Gastrocnemius medialis (tissue), 4 donors: ENCODE measurements at regions not wholly inside any gene's neighbourhood (a gene's known extent, or its start where the extent isn't known, plus 50 kb on each side); places are given as distances from the start of the nearest gene placed in this dataset.

Experiments used
- ATAC-seq, 2 donors: fragments of 150-250 bp; one replicate each; pipeline ENCODE4 v1.9.1; 2016
- DNase-seq, 2 donors: peaks; one replicate each; pipeline ENCODE4 v3.0.0-alpha.2; 2019
- H3K27ac ChIP-seq, 4 donors: fragments of 200-600 bp; sonication (generic); 1 replicate in 1 of 4; 2 replicates in 3 of 4; pipeline ENCODE4 v1.5.1; 2016 to 2018; ENCODE audit warnings: mild to moderate bottlenecking in 2 of 4, moderate library complexity in 1 of 4
- H3K27me3 ChIP-seq, 3 donors: fragments of 200-600 bp; sonication (generic) in 2 of 3; 1 replicate in 1 of 3; 2 replicates in 2 of 3; pipeline versions ENCODE4 v1.5.1 to v1.6.0; 2016 to 2019; ENCODE audit warnings: mild to moderate bottlenecking in 1 of 3, moderate library complexity in 1 of 3
- H3K36me3 ChIP-seq, 2 donors: fragments of 200-600 bp; sonication (generic) in 1 of 2; one replicate each; pipeline ENCODE4 v1.5.1; 2017 to 2018
- H3K4me1 ChIP-seq, 2 donors: fragments of 200-600 bp; sonication (generic) in 1 of 2; one replicate each; pipeline ENCODE4 v1.5.1; 2016 to 2017; ENCODE audit warnings: mild to moderate bottlenecking in 2 of 2
- H3K4me3 ChIP-seq, 4 donors: fragments of 200-600 bp; sonication (generic) in 3 of 4; 1 replicate in 1 of 4; 2 replicates in 3 of 4; pipeline ENCODE4 v1.5.1; 2016 to 2019; ENCODE audit warnings: mild to moderate bottlenecking in 2 of 4
- H3K9me3 ChIP-seq, 3 donors: fragments of 200-600 bp; sonication (generic) in 2 of 3; 1 replicate in 1 of 3; 2 replicates in 2 of 3; pipeline ENCODE4 v1.5.1; 2016 to 2019
- POLR2A ChIP-seq, 2 donors: fragments of 450-650 bp; IDR thresholded peaks; one replicate each; pipeline ENCODE4 v1.6.1; 2017; ENCODE audit warnings: antibody characterized with exemption in 2 of 2, mild to moderate bottlenecking in 2 of 2, moderate library complexity in 2 of 2
- in situ Hi-C, 4 donors: fragments of 200-750 bp; cut with MboI; loops; one replicate each; pipeline versions ENCODE4 v1.15.0 to v1.8.0; 2017; ENCODE audit warnings: low sequenced_read_pairs in 4 of 4
- intact Hi-C: fragments of 100-400 bp; cut with DNase I; formaldehyde crosslinking; loops from one replicate; pipeline ENCODE4 v1.15.1; 2023; ENCODE audit warnings: low total_unique reads
- TF ChIP-seq, protein P1 (sequence below), 5 experiments: fragments of 450-650 bp in 3 of 5; fragments of 200-600 bp in 2 of 5; sonication (generic) in 2 of 5; IDR thresholded peaks in 4 of 5; conservative IDR thresholded peaks in 1 of 5; 1 replicate in 4 of 5; 2 replicates in 1 of 5; pipeline ENCODE4 v1.5.1; 2016 to 2019; ENCODE audit warnings: antibody characterized with exemption in 5 of 5, mild to moderate bottlenecking in 3 of 5, moderate library complexity in 3 of 5

GRCh38 chr13:73365681-73366080, 306.9 kb downstream of the KLF5 start:
- no peak overlapping the region for H3K27ac ChIP-seq
- no peak overlapping the region for H3K4me3 ChIP-seq
- in situ Hi-C loops = no loop called here
- no peak for TF ChIP-seq POLR2A (IDR thresholded peaks at IDR 0.05)
- TF ChIP-seq, protein P1, sequence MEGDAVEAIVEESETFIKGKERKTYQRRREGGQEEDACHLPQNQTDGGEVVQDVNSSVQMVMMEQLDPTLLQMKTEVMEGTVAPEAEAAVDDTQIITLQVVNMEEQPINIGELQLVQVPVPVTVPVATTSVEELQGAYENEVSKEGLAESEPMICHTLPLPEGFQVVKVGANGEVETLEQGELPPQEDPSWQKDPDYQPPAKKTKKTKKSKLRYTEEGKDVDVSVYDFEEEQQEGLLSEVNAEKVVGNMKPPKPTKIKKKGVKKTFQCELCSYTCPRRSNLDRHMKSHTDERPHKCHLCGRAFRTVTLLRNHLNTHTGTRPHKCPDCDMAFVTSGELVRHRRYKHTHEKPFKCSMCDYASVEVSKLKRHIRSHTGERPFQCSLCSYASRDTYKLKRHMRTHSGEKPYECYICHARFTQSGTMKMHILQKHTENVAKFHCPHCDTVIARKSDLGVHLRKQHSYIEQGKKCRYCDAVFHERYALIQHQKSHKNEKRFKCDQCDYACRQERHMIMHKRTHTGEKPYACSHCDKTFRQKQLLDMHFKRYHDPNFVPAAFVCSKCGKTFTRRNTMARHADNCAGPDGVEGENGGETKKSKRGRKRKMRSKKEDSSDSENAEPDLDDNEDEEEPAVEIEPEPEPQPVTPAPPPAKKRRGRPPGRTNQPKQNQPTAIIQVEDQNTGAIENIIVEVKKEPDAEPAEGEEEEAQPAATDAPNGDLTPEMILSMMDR (IDR thresholded peaks at IDR 0.05 in 4 of 5, conservative IDR thresholded peaks at IDR 0.05 in 1 of 5) = no peak
- ATAC-seq = no peak
- no peaks in the 10 kb centered on the region for H3K27me3 ChIP-seq
- H3K36me3 ChIP-seq = no peaks in the 10 kb centered on the region
- intact Hi-C loops = no loop called here
- peaks cover 0 to 4% of the 10 kb centered on the region in 2 donors for H3K4me1 ChIP-seq
- no peak for DNase-seq
- H3K9me3 ChIP-seq = no peaks in the 10 kb centered on the region

GRCh38 chr13:73365252-73365651, 306.4 kb downstream of the KLF5 start:
- intact Hi-C loops = no loop called here
- ATAC-seq = peak in 1 of 2 donors; percentile 45

DNA sequence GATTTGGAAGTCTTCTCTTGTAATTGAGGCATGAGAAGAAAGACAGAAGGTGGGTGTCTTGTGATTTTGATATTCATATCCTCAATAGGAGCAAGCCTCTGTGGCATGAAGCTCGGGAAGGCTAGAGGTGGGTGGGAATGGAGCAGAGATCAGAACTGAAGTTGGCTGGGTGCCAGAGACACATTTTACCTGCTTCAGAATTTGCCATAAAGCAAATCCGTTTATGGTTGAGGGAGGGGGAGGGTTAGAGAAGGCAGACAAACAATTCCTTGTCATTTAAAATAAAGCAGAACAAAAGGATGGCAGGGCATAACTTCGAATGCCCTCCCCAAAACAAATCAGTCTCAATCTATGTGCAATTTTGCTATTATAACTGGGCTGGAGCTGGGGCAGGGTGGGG, 305.9 kb downstream of the KLF5 start:
- TF ChIP-seq, protein P1 (IDR thresholded peaks at IDR 0.05 in 4 of 5, conservative IDR thresholded peaks at IDR 0.05 in 1 of 5) = no peak
- TF ChIP-seq POLR2A (IDR thresholded peaks at IDR 0.05) = no peak
- Histone ChIP-seq H3K27me3 (no peaks in the 10 kb centered on the region), H3K9me3 (no peaks in the 10 kb centered on the region), H3K4me3 (no peak overlapping the region), H3K4me1 (peaks cover 0 to 4% of the 10 kb centered on the region in 2 donors), H3K27ac (no peak overlapping the region), H3K36me3 (no peaks in the 10 kb centered on the region)
- ATAC-seq = no peak
- in situ Hi-C loops = no loop called here
- intact Hi-C loops = no loop called here
- DNase-seq = no peak

More at GRCh38 chr13:73365252-73365651, 306.4 kb downstream of the KLF5 start:
- no peak overlapping the region for H3K4me3 ChIP-seq
- no peak for DNase-seq
- in situ Hi-C loops = no loop called here
- H3K9me3 ChIP-seq = no peaks in the 10 kb centered on the region
- H3K27ac ChIP-seq = no peak overlapping the region
- H3K27me3 ChIP-seq = no peaks in the 10 kb centered on the region
- TF ChIP-seq, protein P1 (IDR thresholded peaks at IDR 0.05 in 4 of 5, conservative IDR thresholded peaks at IDR 0.05 in 1 of 5) = no peak
- TF ChIP-seq POLR2A (IDR thresholded peaks at IDR 0.05) = no peak
- H3K36me3 ChIP-seq = no peaks in the 10 kb centered on the region
- H3K4me1 ChIP-seq = peaks cover 0 to 4% of the 10 kb centered on the region in 2 donors

DNA sequence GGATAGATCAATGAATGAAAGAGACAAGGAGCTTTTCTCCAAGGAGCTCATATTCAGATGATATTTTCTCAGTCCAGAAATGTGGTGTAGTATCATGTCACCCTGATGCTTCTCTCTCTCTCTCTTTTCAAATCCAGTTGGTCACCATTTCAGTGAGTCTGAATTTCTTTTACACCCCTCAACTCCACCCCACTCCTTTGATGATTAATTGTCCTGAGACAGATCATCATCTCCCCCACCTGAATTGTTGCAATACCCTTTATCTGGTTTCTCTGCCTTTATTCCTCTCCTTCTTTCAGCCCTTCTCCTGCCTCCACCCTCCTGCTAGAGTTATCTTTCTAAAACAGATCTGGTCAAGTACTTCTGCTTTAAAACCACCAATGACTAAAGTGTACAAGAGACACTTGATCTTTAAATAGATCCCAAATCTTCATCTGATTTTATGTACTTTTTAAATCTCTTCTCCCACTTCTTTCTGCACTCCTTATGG, 299.8 kb downstream of the KLF5 start:
- no peak overlapping the region for H3K4me3 ChIP-seq
- H3K27me3 ChIP-seq = no peaks in the 10 kb centered on the region
- intact Hi-C loops = no loop called here
- no peaks in the 10 kb centered on the region for H3K9me3 ChIP-seq
- in situ Hi-C loops = no loop called here
- no peaks in the 10 kb centered on the region for H3K4me1 ChIP-seq
- no peaks in the 10 kb centered on the region for H3K36me3 ChIP-seq
- H3K27ac ChIP-seq = no peak overlapping the region
- ATAC-seq = no peak
- TF ChIP-seq POLR2A (IDR thresholded peaks at IDR 0.05) = no peak
- TF ChIP-seq, protein P1 (IDR thresholded peaks at IDR 0.05 in 4 of 5, conservative IDR thresholded peaks at IDR 0.05 in 1 of 5) = no peak
- no peak for DNase-seq

- H3K27ac ChIP-seq = no peak overlapping the region
- TF ChIP-seq, protein P1 (IDR thresholded peaks at IDR 0.05 in 4 of 5, conservative IDR thresholded peaks at IDR 0.05 in 1 of 5) = no peak
- no peak for TF ChIP-seq POLR2A (IDR thresholded peaks at IDR 0.05)
- no peaks in the 10 kb centered on the region for H3K9me3 ChIP-seq
- no peaks in the 10 kb centered on the region for H3K4me1 ChIP-seq
- DNase-seq = no peak
- H3K36me3 ChIP-seq = no peaks in the 10 kb centered on the region
- no peak overlapping the region for H3K4me3 ChIP-seq
- intact Hi-C loops = no loop called here
- ATAC-seq = no peak
- no peaks in the 10 kb centered on the region for H3K27me3 ChIP-seq
- in situ Hi-C loops = no loop called here
These were observed 296.3 kb downstream of the KLF5 start for GRCh38 chr13:73355134-73355533.
